ENCODE measurements at regions not wholly inside any gene's neighbourhood (a gene's known extent, or its start where the extent isn't known, plus 50 kb on each side); places are given as distances from the start of the nearest gene placed in this dataset.
"Not testable (repeated sequence)": the region's sequence is repeated elsewhere in the genome, so short reads cannot be mapped to it uniquely, and the experiment has no call there.

DNA sequence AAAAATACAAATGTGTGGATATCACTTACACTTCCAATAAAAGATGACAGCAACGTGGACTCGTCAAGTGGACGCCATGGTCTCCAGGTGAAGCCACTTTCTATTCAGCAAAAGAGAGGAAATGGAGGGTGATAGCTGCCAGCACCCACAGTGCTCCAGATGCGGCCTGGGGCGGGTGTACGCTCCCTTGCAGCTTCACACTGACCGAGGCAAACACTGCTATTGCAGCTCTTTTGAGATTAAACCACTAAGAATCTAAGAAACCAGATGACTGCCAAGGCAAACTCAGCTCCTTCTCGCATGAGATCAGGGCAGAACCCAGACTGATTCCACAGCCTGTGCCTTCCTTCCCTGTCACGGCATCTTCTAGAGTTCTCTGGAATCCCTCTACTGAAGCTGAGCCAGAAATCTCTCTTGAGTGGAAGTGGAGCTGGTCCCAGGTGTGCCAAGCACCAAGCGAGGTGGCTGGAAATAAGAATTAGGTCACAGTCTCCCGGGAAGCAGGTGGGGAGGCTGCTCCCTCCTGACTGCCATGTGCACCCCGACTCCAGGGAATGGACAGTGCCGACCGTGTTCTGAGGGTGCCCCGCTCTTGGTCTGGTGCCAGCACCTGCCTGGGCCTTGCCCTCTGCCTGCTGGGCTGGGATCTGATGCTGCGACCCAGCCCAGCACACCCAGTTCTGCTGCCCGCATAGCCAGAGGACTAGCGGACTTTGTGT, 90.1 kb upstream of the AFDN start:
- DNase-seq: no peak

DNA sequence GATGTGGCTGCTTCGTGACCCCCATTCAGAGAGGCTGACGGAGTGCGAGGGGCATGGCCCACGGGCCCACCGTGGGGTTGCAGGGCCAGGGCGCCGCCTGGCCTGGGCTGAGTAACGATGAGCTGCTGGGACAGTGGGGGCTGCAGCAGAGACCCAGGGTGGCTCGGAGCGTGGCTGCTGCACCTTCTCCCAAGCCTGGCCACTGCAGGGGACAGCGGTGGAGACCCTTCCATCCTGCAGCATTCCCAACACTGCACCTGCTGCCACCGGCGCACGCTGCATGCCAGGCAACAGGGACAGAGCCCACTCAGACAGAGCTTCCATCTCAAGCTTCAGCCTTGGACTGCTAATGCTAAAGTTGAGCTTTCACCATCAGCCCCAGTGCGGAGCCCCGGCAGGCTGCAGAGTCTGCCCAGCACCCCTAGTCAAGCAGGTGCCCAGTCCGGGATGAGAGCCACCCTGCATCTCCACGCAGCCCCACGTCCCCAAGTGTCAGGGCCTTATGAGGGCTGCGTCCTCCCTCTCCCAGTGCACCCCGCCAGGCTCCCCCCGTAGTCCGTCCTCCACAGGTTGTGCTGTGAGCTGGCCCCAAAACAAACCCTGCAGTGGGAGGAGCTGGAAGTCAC, 89.4 kb upstream of the AFDN start:
- no peak for DNase-seq

DNA sequence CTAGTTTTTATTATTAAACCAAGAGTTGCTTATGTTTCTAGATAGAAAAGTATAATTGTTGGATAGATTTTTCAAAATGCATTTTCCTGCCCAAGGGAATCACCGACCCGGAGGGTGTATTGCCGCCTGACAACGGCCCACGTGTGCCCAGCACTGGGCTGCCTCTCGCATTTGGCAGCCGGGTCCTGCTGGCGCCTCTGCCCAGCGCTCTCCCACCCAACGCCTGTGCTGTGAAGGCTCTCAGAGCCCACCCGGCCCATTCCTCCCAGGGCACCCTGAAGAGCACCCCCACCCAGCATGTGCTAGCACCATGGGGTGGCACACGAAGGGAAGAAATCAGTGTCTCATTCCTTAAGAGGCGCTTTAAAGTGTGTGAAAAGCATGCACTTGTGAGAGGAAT, 88.3 kb upstream of the AFDN start:
- DNase-seq: no peak

DNA sequence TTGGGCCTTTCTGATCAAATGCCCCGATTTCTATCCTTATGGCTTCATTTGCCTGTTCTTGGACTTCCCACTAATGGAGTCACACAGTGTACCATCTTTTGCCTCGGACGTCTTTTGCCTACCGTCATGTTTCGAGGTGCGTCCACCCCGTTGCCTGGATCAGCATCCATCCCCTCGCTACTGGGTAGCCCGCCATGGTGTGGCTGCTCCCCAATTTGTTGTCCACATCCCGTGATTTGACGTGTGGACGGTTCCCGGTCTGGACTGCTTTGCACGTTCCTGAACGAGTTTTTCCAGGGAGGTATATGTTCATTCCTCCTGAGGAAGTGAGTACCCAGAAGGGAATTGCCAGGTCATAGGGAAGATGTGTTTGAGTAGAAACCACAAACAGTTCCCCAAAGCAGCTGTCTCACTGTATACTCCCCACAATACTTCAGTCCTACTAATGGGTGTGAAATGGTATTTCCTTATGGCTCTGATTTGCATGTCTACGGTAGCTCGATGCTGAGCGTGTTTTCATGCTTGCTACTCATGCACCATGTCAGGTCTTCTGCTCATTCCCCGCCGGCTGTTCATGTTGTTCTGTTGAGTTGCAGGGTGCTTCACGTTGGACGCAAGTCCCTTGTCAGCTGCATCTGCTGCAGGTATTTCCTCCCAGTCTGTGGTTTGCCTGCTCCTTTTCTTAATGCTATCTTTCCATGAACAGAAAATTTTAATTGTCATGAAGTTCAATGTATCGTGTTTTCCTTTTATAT, 86.8 kb upstream of the AFDN start:
- no peak for DNase-seq

DNA sequence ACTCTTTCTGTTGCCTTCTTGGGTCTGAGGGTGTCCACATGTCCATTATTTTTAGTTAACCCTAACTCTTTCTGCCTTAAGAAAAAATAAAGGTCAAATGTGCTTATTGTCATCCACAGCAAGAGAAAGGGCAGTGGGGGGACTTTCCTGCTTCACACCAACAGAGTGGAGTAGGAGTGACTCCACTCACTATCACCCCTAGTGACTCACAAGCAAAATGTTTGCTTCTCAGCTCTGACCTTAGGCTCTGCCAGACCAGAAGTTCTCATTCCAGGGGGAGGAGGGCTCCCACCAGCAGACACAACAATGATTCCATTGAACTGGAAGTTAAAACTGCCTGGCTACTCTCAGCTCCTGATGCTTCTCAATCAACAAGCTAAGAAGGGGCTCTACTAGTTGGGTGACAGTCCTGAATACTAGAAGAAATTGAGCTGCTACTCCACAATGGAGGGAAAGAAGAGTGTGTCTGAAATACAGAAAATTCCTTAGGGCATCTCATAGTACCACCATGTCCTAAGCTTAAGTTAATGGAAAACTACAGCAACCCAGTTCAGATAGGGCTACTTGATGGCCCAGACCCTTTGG, 83.9 kb upstream of the AFDN start:
- DNase-seq: no peak

DNA sequence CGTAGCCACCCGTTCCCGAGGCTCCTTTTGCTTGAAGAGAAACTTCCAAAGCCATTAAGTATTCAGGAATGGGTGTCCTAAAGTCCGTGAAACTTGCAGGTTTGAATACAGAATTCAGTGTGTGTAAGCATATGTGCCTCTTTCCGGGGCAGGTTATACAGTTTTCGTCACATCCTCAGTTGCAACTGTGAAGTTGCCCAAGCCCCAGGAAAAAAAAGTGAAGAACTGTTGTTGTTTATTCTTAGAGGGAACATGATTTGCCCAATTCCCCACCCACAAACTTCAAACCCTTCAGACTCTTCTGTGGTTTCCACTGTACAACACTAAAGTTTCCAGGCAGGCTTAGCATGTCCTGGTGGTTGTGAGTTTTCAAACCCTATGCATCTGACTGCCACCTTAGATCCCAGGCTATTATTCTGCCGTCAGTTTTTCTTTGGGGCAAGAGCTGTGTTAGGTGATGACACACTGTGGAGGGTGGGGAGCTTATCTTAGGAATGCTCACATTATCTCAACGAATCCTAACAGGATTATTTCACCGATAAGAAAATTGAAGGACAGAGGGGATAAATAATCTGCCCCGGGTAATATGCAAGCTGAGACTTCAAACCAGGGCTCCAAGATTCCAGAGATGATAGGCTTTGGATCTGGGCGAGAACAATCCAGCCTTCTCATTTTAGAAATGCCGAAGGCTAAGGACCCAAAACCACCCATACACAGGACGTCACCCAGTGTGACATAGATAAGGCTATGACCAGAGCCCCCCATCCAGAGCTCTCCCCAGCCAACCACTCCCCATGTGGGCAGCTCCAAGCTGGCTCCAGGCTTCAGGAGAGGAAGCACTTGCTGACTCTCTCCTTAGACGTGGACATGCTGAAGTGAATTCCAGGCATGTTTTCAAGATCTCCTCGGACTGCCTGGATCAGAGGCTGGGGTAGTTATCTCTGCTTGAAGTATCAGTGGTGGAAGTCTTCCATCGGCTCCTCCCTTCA, 81.7 kb upstream of the AFDN start:
- no peak for DNase-seq

DNA sequence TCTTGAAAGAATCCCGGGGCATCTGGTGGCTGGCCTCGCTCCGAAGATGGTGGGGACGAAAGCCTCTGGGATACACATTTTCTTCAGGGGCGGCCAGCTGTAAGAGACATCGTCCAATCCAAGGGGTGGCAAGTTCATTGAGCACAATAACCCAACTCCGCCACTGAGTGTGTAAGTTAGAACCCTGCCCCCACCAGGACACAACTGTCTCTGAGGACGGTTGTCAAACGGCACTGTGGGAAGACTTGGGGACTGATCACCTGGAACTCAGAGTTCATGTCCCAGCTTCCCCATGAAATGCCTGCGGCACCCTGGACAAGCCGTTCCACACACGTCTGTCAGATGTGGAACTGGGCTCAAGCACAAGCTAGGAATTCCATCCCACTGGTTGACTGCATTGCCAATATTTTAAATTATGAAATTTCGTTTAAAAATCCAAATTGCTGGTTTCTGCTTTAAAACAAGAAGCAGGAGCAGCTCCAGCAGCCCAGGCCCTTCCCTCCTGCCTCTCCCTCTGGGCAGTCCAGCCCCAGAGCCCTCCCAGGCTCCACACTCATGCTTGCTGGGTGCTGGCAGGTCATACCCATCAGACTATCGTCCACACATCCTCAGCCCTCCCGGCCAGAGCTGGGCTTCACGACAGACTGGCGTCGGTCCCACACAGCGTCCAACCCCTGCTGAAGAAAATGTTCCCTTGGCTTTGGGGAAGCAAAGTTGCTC, 80.9 kb upstream of the AFDN start:
- no peak for DNase-seq

DNA sequence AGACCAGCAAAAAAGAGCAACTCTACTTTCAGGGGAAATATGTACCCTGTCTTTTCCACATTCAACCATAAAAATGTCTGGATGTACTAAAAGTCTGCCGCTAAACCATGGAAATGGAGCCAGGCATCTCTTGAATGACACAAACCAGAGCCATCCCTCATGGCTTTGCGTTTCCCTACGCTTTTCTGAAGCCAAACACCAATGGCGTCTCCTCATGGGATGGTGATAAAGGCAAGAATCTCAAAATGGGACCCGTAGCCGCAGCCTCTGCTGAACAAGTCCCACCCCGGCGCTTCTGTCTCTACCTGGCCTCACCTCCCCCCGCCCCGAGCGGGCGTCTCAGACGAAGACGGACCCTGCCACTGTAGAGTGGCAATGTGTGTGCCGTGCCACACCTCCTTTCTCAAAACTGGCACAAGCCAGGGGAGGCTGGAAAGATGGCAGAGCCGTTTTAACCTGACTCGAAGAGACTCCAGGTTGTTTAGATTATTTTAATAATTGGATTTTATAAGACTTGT, 80.3 kb upstream of the AFDN start:
- no peak for DNase-seq

DNA sequence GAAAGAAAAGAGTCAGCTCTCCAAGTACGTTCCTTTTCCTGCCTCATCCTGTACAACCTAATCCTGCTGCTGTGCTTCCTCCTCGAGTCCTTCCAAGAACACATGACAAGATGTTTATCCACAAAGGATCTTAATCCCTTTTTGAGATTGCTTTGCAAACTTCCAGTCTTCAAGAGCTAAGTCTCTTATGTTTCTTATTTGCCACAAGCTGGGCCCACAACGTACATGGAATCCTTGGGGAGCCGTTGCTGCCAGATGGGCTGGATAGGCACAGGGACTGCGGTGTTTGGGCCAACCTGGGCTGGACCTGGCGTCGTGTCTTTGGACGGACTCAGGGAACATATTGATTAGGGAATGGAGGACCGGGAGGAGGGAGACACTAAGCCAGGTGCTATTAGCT, 79.7 kb upstream of the AFDN start:
- no peak for DNase-seq

DNA sequence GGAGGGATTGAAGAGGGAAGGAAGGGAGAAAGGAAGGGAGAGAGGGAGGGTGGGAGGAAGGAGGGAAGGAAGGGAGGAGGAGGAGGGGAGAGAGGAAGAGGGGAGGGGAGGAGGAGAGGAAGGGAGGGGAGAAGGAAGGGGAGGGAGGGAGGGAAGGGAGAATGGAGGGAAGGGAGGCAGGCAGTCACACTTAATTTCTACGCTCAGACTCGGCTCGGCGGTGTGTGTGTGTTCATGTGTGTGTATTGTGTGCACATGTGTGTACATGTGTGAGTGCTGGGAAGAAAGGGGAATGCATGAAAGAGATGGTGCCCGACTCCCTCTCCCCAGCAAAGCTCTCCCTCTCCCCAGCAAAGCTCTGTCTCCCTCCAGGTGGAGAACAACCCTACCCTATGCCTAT, 79.1 kb upstream of the AFDN start:
- no peak for DNase-seq

DNA sequence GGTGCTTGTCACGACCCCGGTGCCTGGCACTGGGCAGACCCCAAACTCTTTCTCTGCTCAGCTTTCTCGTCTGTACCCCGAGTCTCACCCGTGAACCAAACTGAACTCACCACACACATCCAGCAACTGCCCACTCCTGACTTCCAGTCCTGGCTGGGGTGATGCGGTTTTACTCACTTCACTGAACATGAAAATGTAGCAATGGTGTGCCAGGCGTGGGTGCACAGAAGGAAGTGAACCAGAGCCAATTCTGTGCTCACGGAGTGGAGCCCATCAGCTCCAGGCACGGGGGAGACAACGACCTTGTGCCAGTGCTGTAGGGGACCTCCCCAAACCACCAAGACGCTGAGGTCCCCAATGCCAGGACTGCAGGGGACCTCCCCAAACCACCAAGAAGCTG, 78.7 kb upstream of the AFDN start:
- no peak for DNase-seq

DNA sequence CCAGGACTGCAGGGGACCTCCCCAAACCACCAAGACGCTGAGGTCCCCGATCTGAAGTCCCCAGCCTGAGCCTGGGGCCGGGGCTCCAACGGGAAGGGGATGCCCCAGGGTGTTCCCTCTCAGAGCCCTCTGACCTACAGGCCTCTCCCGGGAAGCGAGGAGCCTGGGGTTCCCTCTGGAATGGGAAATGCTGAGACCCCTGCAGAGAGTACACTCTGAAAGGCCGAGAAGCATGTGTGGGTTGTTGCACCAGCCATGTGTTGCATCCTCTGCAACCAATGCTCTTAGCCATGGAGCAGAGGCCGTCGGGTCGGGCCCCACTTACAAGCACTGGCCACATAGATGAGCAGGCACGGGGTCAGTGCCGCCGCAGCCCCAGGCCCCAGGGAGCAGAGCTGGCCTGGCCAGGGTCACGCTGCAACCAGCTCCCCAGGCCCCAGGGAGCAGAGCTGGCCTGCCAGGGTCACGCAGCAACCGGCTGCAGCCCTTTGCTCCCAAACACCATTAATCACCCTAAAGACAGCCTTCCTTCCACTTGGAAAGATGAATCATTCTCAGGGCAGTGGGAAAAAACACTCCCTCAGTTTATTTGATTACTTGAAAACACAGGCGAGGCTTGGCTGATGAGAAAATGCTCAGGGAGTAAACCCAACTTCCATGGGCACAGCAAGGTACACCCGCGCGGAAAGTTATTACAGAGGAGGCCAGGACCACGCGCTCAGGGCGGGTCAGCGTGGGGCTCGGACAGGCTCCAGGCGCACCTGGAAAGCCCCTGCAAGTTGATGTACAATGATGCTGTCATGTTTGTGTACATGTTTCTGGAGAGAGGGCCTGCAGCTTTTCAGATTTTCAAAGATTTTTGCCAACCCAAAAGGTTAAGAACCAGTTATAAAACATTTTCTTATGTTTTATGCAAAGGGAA, 78.0 kb upstream of the AFDN start:
- no peak for DNase-seq

DNA sequence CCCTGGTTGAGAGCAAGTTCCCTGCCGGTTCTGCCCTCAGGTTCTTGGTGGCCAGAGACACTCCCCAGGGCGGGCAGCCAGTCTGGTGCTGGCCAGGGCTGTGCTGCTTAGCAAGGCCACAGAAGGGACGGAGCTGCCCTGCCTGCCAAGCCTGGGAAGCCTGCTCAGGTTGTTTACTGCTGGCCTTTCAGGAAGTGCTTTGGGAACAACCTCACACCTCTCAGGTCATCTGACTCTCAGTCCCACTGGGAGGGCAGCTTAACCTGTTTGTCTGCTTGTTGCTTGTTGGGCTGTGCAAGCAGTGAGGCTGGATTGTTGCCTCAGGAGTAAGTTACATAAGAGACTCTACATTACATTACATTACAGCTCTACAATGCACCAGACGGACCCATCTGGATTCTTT, 75.8 kb upstream of the AFDN start:
- DNase-seq: no peak

DNA sequence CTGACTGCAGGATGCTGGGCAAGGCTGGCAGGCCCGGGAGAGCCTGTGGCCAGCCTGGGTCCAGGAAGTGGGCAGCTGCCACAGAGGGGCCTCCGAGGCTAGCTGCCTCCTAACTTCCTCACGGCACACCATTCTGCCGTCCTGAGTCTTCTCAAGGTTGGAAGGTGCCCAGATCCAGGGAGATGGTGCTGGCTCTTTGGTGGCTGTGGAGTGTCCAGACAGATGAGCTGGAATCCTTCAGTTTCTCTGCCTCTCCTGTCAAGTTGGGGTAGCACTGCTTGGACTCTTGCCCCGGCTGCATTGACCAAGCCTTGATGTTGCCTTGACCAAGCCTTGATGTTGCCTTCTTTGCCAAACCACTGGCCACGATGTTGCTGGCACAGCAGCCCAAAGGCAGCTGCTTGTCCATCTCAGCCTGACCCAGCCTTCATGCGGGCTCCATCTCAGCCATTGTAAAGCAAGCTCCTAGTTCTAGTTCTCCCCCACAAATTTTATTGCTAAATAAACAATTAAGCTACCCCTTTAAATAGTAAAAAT, 75.1 kb upstream of the AFDN start:
- no peak for DNase-seq

DNA sequence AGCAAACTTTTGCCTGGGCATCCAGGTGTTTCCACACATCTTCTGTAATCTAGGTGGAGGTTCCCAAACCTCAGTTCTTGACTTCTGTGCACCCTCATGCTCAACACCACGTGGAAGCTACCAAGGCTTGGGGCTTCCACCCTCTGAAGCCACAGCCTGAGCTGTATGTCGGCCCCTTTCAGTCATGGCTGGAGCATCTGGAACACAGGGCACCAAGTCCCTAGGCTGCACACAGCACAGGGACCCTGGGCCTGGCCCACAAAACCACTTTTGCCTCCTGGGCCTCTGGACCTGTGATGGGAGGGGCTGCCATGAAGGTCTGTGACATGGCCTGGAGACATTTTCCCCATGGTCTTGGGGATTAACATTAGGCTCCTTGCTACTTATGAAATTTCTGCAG, 73.4 kb upstream of the AFDN start:
- not testable (repeated sequence) for DNase-seq

DNA sequence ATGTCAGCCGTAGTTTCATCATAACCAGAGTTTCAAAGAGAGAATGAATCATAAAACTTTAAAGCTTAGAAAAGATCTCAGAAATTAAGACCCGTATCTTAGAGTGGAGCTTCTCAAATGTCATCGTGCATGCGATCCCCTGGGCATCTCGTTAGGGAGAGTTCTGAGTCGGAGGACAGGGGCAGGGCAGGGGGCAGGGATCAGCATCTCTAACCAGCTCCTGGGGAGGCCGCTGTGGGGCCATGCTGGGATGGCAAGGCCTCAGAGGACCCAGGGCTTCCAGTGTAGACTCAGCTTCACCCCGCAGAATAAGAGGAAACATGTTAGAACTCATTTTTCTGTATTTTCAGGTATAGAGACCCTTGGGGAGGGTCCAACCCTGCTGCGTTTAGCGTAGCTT, 72.0 kb upstream of the AFDN start:
- DNase-seq: no peak

DNA sequence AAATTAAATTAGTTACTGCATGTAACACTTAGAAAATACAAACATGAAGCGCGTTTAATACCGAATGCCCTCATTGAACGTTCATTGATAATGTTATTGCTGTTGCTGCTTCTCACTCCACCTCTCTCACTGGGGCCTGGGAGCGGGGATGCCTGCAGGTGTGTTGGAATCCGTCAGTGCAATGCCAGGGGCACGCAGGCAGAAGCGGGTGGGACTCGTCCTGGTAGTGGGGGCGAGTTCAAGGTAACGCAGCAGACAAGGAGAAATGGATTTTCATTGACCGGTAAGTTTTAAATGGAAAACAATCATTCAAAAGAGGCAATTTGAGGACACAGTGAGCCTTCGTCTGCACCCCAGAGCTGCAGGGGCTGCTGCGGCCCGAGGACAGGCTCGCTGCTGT, 71.2 kb upstream of the AFDN start:
- no peak for DNase-seq

DNA sequence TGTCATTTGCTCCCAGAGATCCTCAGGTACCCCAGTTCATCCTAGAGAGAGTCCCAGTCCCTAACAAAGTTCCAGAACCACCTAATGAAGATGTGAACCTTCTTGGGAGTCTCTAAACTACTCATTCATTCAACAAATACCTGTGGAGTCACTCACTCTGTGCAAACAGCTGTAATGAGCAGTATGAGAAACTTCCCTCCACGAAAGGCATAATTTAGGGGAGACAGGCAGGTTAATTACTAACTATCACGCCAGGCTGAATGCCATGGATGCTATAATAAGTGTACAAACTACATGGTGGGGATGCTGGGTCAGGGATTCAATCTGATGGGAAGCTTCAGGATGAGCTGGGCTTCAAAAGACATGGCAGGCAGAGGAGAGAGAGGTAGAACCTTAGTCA, 70.1 kb upstream of the AFDN start:
- no peak for DNase-seq

DNA sequence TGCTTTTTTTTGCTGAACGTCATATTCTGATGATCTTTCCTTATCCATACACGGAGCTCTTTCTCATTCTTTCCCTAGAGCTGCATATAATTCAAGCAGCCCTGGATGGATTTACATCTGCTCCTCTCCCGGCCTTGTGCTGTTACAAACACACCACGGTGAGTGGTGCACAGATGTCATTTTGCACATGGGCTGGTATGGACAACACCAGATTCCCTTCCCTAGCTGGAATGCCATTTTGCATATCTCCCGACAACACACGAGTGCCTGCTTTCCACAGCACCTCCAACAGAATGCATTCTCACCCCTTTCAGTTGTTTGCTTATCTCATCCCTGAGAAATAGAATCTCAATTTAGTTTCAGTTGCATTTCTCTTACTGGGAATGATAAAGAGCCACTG, 69.5 kb upstream of the AFDN start:
- DNase-seq: no peak

DNA sequence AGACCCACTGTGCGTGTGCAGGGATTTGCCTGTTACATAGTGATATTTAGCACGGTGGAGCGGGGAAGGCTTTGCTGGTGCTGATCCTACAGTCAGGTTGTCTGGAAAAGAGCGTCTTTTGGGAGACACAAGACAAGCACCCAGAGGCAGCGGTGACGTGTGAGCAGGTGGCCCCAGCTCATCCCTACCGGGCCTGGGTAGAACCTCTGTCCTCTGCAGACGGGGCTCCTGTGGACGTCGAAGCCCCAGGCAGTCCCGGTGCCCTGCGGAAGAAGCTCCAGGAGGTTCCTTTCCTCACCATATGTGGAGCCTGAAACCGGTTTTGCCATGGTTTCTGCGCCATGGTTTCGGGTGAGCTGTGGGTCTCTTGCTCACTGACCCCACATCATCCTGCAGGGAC, 68.9 kb upstream of the AFDN start:
- DNase-seq: no peak

Data from SHP77 treated with DMSO at 0.1 percent for 48 hours (cell line).